ENCODE measurements at regions not wholly inside any gene's neighbourhood (a gene's known extent, or its start where the extent isn't known, plus 50 kb on each side); places are given as distances from the start of the nearest gene placed in this dataset.
"Not testable (repeated sequence)": the region's sequence is repeated elsewhere in the genome, so short reads cannot be mapped to it uniquely, and the experiment has no call there.

GRCh38 chr14:105889666-105890473 lies 363.5 kb downstream of the TMEM121 start:
- peak; percentile 13 for DNase-seq
- no peak for ATAC-seq (ENCODE audit: poor library complexity)
- intact Hi-C loops (cut with DNase I) = no loop called here

- ATAC-seq (ENCODE audit: poor library complexity) (no peak), DNase-seq (peak; percentile 29)
- intact Hi-C loops (cut with DNase I) = no loop called here
Measured at GRCh38 chr14:105890474-105891220, 364.3 kb downstream of the TMEM121 start.

GRCh38 chr14:105891221-105891602 lies 364.8 kb downstream of the TMEM121 start:
- ATAC-seq (ENCODE audit: poor library complexity) = no peak
- intact Hi-C loops (cut with DNase I) = no loop called here
- peak; percentile 24 for DNase-seq

GRCh38 chr14:105891631-105892452 lies 365.5 kb downstream of the TMEM121 start:
- intact Hi-C loops (cut with DNase I) = no loop called here
- DNase-seq (peak; percentile 30), ATAC-seq (ENCODE audit: poor library complexity) (no peak)

- ATAC-seq (ENCODE audit: poor library complexity); intact Hi-C loops (cut with DNase I): not testable (repeated sequence)
- DNase-seq = peak; percentile 26
Measured at GRCh38 chr14:105892453-105893441, 366.4 kb downstream of the TMEM121 start.

GRCh38 chr14:105893686-105894085 lies 367.3 kb downstream of the TMEM121 start:
- ATAC-seq (ENCODE audit: poor library complexity); DNase-seq; intact Hi-C loops (cut with DNase I): not testable (repeated sequence)

GRCh38 chr14:105894125-105894977 lies 368.0 kb downstream of the TMEM121 start:
- intact Hi-C loops (cut with DNase I) = no loop called here
- ATAC-seq (ENCODE audit: poor library complexity) (no peak), DNase-seq (peak; percentile 20)

GRCh38 chr14:105894978-105895881 lies 368.8 kb downstream of the TMEM121 start:
- intact Hi-C loops (cut with DNase I) = no loop called here

GRCh38 chr14:105896206-105896605 lies 369.8 kb downstream of the TMEM121 start:
- peak; percentile 14 for DNase-seq
- intact Hi-C loops (cut with DNase I); ATAC-seq (ENCODE audit: poor library complexity): not testable (repeated sequence)

More at GRCh38 chr14:105894978-105895881, 368.8 kb downstream of the TMEM121 start:
- DNase-seq = peak; percentile 32
- ATAC-seq (ENCODE audit: poor library complexity) = no peak

GRCh38 chr14:105896961-105897724 lies 370.8 kb downstream of the TMEM121 start:
- intact Hi-C loops (cut with DNase I); DNase-seq; ATAC-seq (ENCODE audit: poor library complexity): not testable (repeated sequence)

GRCh38 chr14:105897725-105898113 lies 371.3 kb downstream of the TMEM121 start:
- DNase-seq = peak; percentile 19

GRCh38 chr14:105898482-105899010 lies 372.2 kb downstream of the TMEM121 start:
- intact Hi-C loops (cut with DNase I) = no loop called here
- ATAC-seq (ENCODE audit: poor library complexity) (no peak), DNase-seq (peak; percentile 4)

More at GRCh38 chr14:105897725-105898113, 371.3 kb downstream of the TMEM121 start:
- ATAC-seq (ENCODE audit: poor library complexity) = no peak
- intact Hi-C loops (cut with DNase I) = no loop called here

- intact Hi-C loops (cut with DNase I) = no loop called here
- ATAC-seq (ENCODE audit: poor library complexity) (no peak), DNase-seq (no peak)
Measured at GRCh38 chr14:105899071-105899641, 372.8 kb downstream of the TMEM121 start.

- DNase-seq (no peak), ATAC-seq (ENCODE audit: poor library complexity) (no peak)
- intact Hi-C loops (cut with DNase I) = no loop called here
Measured at GRCh38 chr14:105899657-105900397, 373.4 kb downstream of the TMEM121 start.

All from Right ventricle myocardium superior (tissue), 1 donor.